Liver (tissue), 8 donors: ENCODE measurements at regions not wholly inside any gene's neighbourhood (a gene's known extent, or its start where the extent isn't known, plus 50 kb on each side); places are given as distances from the start of the nearest gene placed in this dataset.
A peak's percentile ranks its signal among the peaks of the same experiment; 100 is the strongest.

Experiments used
- DNase-seq: peaks from one replicate; pipeline ENCODE4 v3.0.0-alpha.2; 2017; ENCODE audit warnings: low spot score
- H3K27ac ChIP-seq, 2 donors: one replicate each; pipeline ENCODE4 v1.7.0; 2013; ENCODE audit warnings: inconsistent platforms in 2 of 2, low read length in 2 of 2, control low read depth in 1 of 2, low read depth in 1 of 2, mild to moderate bottlenecking in 1 of 2
- H3K27me3 ChIP-seq, 4 donors: one replicate each; pipeline versions ENCODE4 v1.6.1 to v1.7.0; 2013; ENCODE audit warnings: low read length in 3 of 4, inconsistent platforms in 1 of 4, mild to moderate bottlenecking in 1 of 4, moderate library complexity in 1 of 4; ENCODE audit not compliant: control insufficient read depth in 4 of 4, insufficient read depth in 4 of 4
- H3K36me3 ChIP-seq, 4 donors: one replicate each; pipeline versions ENCODE4 v1.6.1 to v1.7.0; 2013; ENCODE audit warnings: low read length in 3 of 4, mild to moderate bottlenecking in 3 of 4, low read depth in 1 of 4, moderate library complexity in 1 of 4; ENCODE audit not compliant: control insufficient read depth in 4 of 4, insufficient read depth in 3 of 4
- H3K4me1 ChIP-seq, 4 donors: one replicate each; pipeline versions ENCODE4 v1.6.1 to v1.7.0; 2013; ENCODE audit warnings: low read length in 3 of 4, mild to moderate bottlenecking in 3 of 4, moderate library complexity in 1 of 4; ENCODE audit not compliant: control insufficient read depth in 4 of 4, insufficient read depth in 4 of 4
- H3K4me3 ChIP-seq, 3 donors: one replicate each; pipeline versions ENCODE4 v1.6.1 to v1.7.0; 2013; ENCODE audit warnings: low read length in 3 of 3, control low read depth in 1 of 3, low read depth in 1 of 3, mild to moderate bottlenecking in 1 of 3
- H3K9ac ChIP-seq, 2 donors: one replicate each; pipeline ENCODE4 v1.7.0; 2013; ENCODE audit warnings: low read length in 2 of 2, mild to moderate bottlenecking in 2 of 2, moderate library complexity in 2 of 2, control low read depth in 1 of 2, low read depth in 1 of 2
- H3K9me3 ChIP-seq, 4 donors: one replicate each; pipeline versions ENCODE4 v1.6.1 to v1.7.0; 2013; ENCODE audit warnings: low read length in 3 of 4; ENCODE audit not compliant: control insufficient read depth in 4 of 4
- ATF3 ChIP-seq: IDR thresholded peaks from 2 replicates; pipeline ENCODE4 v1.6.1; 2016; ENCODE audit warnings: antibody characterized with exemption
- EGR1 ChIP-seq, 2 donors: IDR thresholded peaks; 2 replicates each; pipeline ENCODE4 v1.6.1; 2016 to 2018; ENCODE audit warnings: antibody characterized with exemption in 2 of 2, low read depth in 2 of 2
- FOXA1 ChIP-seq: IDR thresholded peaks from 2 replicates; pipeline ENCODE4 v1.6.1; 2016; ENCODE audit warnings: antibody characterized with exemption
- FOXA2 ChIP-seq: IDR thresholded peaks from 2 replicates; pipeline ENCODE4 v1.6.1; 2016; ENCODE audit warnings: antibody characterized with exemption
- GABPA ChIP-seq, 2 donors: IDR thresholded peaks in 1 of 2; conservative IDR thresholded peaks in 1 of 2; 2 replicates each; pipeline ENCODE4 v1.6.1; 2016; ENCODE audit warnings: antibody characterized with exemption in 2 of 2, mild to moderate bottlenecking in 1 of 2, moderate library complexity in 1 of 2
- HNF4A ChIP-seq, 2 donors: conservative IDR thresholded peaks; 2 replicates each; pipeline ENCODE4 v1.6.1; 2016; ENCODE audit warnings: antibody characterized with exemption in 2 of 2, mild to moderate bottlenecking in 2 of 2
- HNF4G ChIP-seq: IDR thresholded peaks from 2 replicates; pipeline ENCODE4 v1.6.1; 2016; ENCODE audit warnings: antibody characterized with exemption
- JUND ChIP-seq, 2 donors: IDR thresholded peaks; 2 replicates each; pipeline ENCODE4 v1.6.1; 2016; ENCODE audit warnings: antibody characterized with exemption in 2 of 2
- NR2F2 ChIP-seq: IDR thresholded peaks from 2 replicates; pipeline ENCODE4 v1.6.1; 2016; ENCODE audit warnings: antibody characterized with exemption
- RAD21 ChIP-seq, 2 donors: IDR thresholded peaks; 2 replicates each; pipeline ENCODE4 v1.6.1; 2016; ENCODE audit warnings: antibody characterized with exemption in 2 of 2, mild to moderate bottlenecking in 2 of 2
- YY1 ChIP-seq: IDR thresholded peaks from 2 replicates; pipeline ENCODE4 v1.6.1; 2016; ENCODE audit warnings: antibody characterized with exemption, mild to moderate bottlenecking
- WGBS: extraction: QIAGEN DNeasy Blood & Tissue Kit; methylation state at CpG from one replicate; pipeline ENCODE4 v1.1.7; 2013; 5-methylcytosine and 5-hydroxymethylcytosine counted together
- TF ChIP-seq, protein P1 (sequence below): IDR thresholded peaks from 2 replicates; pipeline ENCODE4 v1.6.1; 2016; ENCODE audit warnings: antibody characterized with exemption
- TF ChIP-seq, protein P2 (sequence below): IDR thresholded peaks from 2 replicates; pipeline ENCODE4 v1.6.1; 2016; ENCODE audit warnings: antibody characterized with exemption, mild to moderate bottlenecking
- TF ChIP-seq, protein P3 (sequence below): fragments of 150-350 bp; IDR thresholded peaks from 2 replicates; pipeline ENCODE4 v1.5.1; 2017; ENCODE audit warnings: improper control_type of control experiment, low read depth, low read length; ENCODE audit not compliant: missing input control
- TF ChIP-seq, protein P4 (sequence below): IDR thresholded peaks from 2 replicates; pipeline ENCODE4 v1.6.1; 2016; ENCODE audit warnings: antibody characterized with exemption
- donor health status: healthy.
- donor health status: healthy.
- donor health status: healthy.
- donor health status: healthy.
- donor health status: healthy.

- Histone ChIP-seq H3K4me1 (peaks cover 0 to 7% (median 5%) of the 10 kb centered on the region in 4 donors), H3K27ac (peak overlapping the region; percentile 13 to 36), H3K36me3 (no peaks in the 10 kb centered on the region), H3K9ac (no peak overlapping the region), H3K27me3 (no peaks in the 10 kb centered on the region), H3K4me3 (no peak overlapping the region), H3K9me3 (no peaks in the 10 kb centered on the region)
- no peak for DNase-seq
- WGBS: 63% methylated on average over 4 of the region's 4 CpGs
- TF ChIP-seq ATF3: peak; percentile 1
- TF ChIP-seq, protein P1, sequence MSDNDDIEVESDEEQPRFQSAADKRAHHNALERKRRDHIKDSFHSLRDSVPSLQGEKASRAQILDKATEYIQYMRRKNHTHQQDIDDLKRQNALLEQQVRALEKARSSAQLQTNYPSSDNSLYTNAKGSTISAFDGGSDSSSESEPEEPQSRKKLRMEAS: no peak
These were observed 128.5 kb downstream of the ALDH8A1 start for GRCh38 chr6:134821397-134821796.

- WGBS: 94% methylated on average over 3 of the region's 3 CpGs
- no peak for DNase-seq
- H3K36me3 ChIP-seq: no peaks in the 10 kb centered on the region
- no peak overlapping the region for H3K9ac ChIP-seq
- H3K4me1 ChIP-seq: peaks cover 0 to 7% (median 5%) of the 10 kb centered on the region in 4 donors
- no peak for TF ChIP-seq YY1
- TF ChIP-seq HNF4A (conservative IDR thresholded peaks at IDR 0.05): peak; percentile 64 to 66
- TF ChIP-seq, protein P1: no peak
- TF ChIP-seq, protein P2, sequence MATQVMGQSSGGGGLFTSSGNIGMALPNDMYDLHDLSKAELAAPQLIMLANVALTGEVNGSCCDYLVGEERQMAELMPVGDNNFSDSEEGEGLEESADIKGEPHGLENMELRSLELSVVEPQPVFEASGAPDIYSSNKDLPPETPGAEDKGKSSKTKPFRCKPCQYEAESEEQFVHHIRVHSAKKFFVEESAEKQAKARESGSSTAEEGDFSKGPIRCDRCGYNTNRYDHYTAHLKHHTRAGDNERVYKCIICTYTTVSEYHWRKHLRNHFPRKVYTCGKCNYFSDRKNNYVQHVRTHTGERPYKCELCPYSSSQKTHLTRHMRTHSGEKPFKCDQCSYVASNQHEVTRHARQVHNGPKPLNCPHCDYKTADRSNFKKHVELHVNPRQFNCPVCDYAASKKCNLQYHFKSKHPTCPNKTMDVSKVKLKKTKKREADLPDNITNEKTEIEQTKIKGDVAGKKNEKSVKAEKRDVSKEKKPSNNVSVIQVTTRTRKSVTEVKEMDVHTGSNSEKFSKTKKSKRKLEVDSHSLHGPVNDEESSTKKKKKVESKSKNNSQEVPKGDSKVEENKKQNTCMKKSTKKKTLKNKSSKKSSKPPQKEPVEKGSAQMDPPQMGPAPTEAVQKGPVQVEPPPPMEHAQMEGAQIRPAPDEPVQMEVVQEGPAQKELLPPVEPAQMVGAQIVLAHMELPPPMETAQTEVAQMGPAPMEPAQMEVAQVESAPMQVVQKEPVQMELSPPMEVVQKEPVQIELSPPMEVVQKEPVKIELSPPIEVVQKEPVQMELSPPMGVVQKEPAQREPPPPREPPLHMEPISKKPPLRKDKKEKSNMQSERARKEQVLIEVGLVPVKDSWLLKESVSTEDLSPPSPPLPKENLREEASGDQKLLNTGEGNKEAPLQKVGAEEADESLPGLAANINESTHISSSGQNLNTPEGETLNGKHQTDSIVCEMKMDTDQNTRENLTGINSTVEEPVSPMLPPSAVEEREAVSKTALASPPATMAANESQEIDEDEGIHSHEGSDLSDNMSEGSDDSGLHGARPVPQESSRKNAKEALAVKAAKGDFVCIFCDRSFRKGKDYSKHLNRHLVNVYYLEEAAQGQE: no peak
- TF ChIP-seq FOXA1: no peak
- TF ChIP-seq, protein P3, sequence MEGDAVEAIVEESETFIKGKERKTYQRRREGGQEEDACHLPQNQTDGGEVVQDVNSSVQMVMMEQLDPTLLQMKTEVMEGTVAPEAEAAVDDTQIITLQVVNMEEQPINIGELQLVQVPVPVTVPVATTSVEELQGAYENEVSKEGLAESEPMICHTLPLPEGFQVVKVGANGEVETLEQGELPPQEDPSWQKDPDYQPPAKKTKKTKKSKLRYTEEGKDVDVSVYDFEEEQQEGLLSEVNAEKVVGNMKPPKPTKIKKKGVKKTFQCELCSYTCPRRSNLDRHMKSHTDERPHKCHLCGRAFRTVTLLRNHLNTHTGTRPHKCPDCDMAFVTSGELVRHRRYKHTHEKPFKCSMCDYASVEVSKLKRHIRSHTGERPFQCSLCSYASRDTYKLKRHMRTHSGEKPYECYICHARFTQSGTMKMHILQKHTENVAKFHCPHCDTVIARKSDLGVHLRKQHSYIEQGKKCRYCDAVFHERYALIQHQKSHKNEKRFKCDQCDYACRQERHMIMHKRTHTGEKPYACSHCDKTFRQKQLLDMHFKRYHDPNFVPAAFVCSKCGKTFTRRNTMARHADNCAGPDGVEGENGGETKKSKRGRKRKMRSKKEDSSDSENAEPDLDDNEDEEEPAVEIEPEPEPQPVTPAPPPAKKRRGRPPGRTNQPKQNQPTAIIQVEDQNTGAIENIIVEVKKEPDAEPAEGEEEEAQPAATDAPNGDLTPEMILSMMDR: no peak
- TF ChIP-seq HNF4G: peak; percentile 58
- no peak for TF ChIP-seq FOXA2
- H3K27me3 ChIP-seq: no peaks in the 10 kb centered on the region
- H3K9me3 ChIP-seq: no peaks in the 10 kb centered on the region
- no peak overlapping the region for H3K27ac ChIP-seq
- no peak overlapping the region for H3K4me3 ChIP-seq
These were observed 129.8 kb downstream of the ALDH8A1 start for GRCh38 chr6:134819863-134820800.

DNA sequence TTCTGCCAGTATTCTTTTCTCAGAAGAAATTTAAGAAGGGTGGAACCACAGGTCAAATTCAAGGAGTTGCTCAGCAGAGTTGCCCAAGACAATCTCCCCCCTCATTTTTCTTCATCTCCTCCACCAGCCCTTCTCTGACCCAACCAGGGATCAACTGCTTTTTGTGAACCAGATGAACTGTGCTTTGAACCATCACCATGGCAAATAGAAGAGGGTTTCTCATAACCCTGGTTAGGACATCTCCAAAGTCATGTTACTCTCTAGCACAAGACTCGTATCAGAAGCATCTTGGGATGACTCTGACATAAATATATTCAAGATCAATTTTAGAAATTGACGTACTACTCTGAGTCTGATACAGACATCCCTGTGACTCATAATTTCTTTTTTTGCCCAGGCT is 130.7 kb downstream of the ALDH8A1 start:
- Histone ChIP-seq H3K36me3 (no peaks in the 10 kb centered on the region), H3K4me3 (no peak overlapping the region), H3K9ac (no peak overlapping the region), H3K27ac (no peak overlapping the region), H3K4me1 (peaks cover 0 to 7% (median 5%) of the 10 kb centered on the region in 4 donors), H3K9me3 (no peaks in the 10 kb centered on the region), H3K27me3 (no peaks in the 10 kb centered on the region)
- no peak for DNase-seq
- 96% methylated on average over 2 of the region's 2 CpGs for WGBS
- TF ChIP-seq EGR1 (IDR thresholded peaks at IDR 0.05; ENCODE audit: low read depth in 2 of 2) (no peak), ATF3 (no peak), GABPA (IDR thresholded peaks at IDR 0.05 in 1 of 2, conservative IDR thresholded peaks at IDR 0.05 in 1 of 2) (no peak), JUND (IDR thresholded peaks at IDR 0.05) (no peak), HNF4G (no peak), HNF4A (conservative IDR thresholded peaks at IDR 0.05) (no peak), FOXA1 (no peak), NR2F2 (no peak), RAD21 (IDR thresholded peaks at IDR 0.05) (no peak), YY1 (no peak)
- TF ChIP-seq, protein P4, sequence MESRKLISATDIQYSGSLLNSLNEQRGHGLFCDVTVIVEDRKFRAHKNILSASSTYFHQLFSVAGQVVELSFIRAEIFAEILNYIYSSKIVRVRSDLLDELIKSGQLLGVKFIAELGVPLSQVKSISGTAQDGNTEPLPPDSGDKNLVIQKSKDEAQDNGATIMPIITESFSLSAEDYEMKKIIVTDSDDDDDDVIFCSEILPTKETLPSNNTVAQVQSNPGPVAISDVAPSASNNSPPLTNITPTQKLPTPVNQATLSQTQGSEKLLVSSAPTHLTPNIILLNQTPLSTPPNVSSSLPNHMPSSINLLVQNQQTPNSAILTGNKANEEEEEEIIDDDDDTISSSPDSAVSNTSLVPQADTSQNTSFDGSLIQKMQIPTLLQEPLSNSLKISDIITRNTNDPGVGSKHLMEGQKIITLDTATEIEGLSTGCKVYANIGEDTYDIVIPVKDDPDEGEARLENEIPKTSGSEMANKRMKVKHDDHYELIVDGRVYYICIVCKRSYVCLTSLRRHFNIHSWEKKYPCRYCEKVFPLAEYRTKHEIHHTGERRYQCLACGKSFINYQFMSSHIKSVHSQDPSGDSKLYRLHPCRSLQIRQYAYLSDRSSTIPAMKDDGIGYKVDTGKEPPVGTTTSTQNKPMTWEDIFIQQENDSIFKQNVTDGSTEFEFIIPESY: no peak
- TF ChIP-seq, protein P1: no peak
